ENCODE measurements at regions not wholly inside any gene's neighbourhood (a gene's known extent, or its start where the extent isn't known, plus 50 kb on each side); places are given as distances from the start of the nearest gene placed in this dataset.

- no peaks in the 10 kb centered on the region for H3K4me1 Mint-ChIP-seq
- H3K36me3 Mint-ChIP-seq, result no peaks in the 10 kb centered on the region
- H3K27me3 Mint-ChIP-seq (ENCODE audit: low read depth in 3 of 3), result peaks cover 2 to 6% (median 5%) of the 10 kb centered on the region in 3 donors
- no peaks in the 10 kb centered on the region for H3K9me3 Mint-ChIP-seq
- no peak for DNase-seq
- no peak overlapping the region for H3K27ac Mint-ChIP-seq
- no peak overlapping the region for H3K4me3 Mint-ChIP-seq
Observed at GRCh38 chr1:175861626-175862367, 118.4 kb upstream of the TNR start.

DNA sequence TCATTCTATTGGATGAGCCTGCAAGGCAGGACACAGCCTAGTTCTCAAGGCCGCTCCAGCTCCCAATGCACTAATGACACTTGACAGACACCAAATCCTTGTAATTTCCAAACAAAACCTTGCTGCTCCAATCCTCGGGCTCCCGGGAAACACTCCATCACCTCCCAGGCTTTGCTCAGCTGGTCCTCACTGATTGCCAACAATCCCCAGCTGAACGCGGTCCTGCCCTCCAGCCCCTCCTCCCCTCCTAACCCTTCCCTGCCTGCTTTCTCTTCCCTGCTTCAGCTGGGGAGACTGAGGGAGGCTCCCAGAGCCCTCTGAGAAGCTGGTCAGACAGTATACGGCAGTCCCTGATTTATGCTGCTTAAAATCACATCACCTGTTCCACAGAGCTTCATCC is 114.4 kb upstream of the TNR start:
- H3K4me3 Mint-ChIP-seq, result no peak overlapping the region
- no peaks in the 10 kb centered on the region for H3K4me1 Mint-ChIP-seq
- no peaks in the 10 kb centered on the region for H3K9me3 Mint-ChIP-seq
- H3K27ac Mint-ChIP-seq, result no peak overlapping the region
- H3K27me3 Mint-ChIP-seq (ENCODE audit: low read depth in 3 of 3), result peaks cover 1 to 10% (median 2%) of the 10 kb centered on the region in 3 donors
- no peak for DNase-seq
- no peaks in the 10 kb centered on the region for H3K36me3 Mint-ChIP-seq

DNA sequence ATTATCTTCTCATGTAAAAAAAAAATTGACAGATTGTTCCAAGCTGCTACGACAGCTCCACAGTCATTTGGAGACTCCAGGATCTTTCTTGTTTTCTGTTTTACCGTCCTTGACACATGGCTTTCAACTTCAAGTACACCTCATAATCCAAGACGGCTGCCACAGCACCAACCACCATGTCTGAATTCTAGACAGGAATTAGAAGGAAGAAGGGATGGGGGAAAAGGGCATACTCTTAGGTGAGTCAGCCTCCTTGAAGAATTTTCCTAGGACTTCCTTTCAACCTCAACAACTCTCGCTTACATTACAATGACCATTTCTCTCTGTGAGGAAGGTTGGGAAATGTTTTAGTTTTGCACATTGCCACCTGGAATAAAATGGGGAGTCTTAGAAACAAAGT is 110.3 kb upstream of the TNR start:
- Mint-ChIP-seq H3K4me3 (no peak overlapping the region), H3K4me1 (no peaks in the 10 kb centered on the region), H3K27ac (no peak overlapping the region), H3K27me3 (ENCODE audit: low read depth in 3 of 3) (peaks cover 1 to 11% (median 5%) of the 10 kb centered on the region in 3 donors), H3K36me3 (no peaks in the 10 kb centered on the region), H3K9me3 (no peaks in the 10 kb centered on the region)
- DNase-seq, result no peak

- Mint-ChIP-seq H3K27me3 (ENCODE audit: low read depth in 3 of 3) (peaks cover 3 to 14% (median 3%) of the 10 kb centered on the region in 3 donors), H3K4me3 (no peak overlapping the region), H3K36me3 (no peaks in the 10 kb centered on the region), H3K4me1 (no peaks in the 10 kb centered on the region), H3K9me3 (no peaks in the 10 kb centered on the region), H3K27ac (no peak overlapping the region)
- DNase-seq, result no peak
Observed at GRCh38 chr1:175851749-175852148, 108.4 kb upstream of the TNR start.

DNA sequence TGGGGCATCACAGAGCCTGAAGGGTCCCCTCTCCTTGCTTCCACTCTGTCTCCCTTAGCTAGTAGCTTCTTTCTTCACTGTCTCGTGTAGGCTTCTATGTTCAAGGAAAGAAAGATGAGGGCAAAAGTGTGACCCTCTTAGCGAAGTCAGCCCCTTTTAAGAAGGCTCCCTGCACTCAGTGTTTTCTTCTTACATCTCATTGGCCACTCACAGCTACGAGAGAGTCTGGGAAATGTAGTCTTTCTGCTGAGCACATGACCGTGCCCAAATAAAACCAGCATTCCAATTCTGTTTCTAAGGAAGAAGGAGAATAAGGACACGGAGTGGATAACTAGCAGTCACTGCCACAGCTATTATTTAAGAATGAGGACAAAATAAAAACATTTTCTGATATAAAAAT is 104.9 kb upstream of the TNR start:
- no peaks in the 10 kb centered on the region for H3K9me3 Mint-ChIP-seq
- H3K4me1 Mint-ChIP-seq, result no peaks in the 10 kb centered on the region
- H3K4me3 Mint-ChIP-seq, result no peak overlapping the region
- DNase-seq, result no peak
- H3K36me3 Mint-ChIP-seq, result no peaks in the 10 kb centered on the region
- H3K27me3 Mint-ChIP-seq (ENCODE audit: low read depth in 3 of 3), result peaks cover 3 to 11% (median 8%) of the 10 kb centered on the region in 3 donors
- H3K27ac Mint-ChIP-seq, result no peak overlapping the region

DNA sequence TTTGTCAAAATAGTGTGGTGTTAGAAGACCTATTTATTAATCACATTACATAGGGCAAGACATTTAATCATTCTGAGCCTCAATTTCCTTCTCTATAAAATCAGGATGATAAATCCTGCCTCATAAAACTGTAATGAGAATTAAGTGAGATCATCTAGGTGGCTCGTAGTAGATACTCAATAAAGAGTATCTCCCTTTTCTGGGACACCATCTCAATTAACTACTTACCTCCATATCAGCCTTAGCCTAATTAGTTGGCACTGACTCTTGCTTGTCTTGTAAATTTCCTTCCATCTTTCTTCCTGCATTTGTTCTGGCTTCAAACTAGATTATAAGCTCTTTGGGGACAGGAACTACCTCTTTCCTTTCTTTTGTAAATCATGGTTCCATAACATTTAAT is 102.6 kb upstream of the TNR start:
- H3K4me1 Mint-ChIP-seq, result no peaks in the 10 kb centered on the region
- H3K27me3 Mint-ChIP-seq (ENCODE audit: low read depth in 3 of 3), result peaks cover 3 to 9% (median 8%) of the 10 kb centered on the region in 3 donors
- no peaks in the 10 kb centered on the region for H3K36me3 Mint-ChIP-seq

DNA sequence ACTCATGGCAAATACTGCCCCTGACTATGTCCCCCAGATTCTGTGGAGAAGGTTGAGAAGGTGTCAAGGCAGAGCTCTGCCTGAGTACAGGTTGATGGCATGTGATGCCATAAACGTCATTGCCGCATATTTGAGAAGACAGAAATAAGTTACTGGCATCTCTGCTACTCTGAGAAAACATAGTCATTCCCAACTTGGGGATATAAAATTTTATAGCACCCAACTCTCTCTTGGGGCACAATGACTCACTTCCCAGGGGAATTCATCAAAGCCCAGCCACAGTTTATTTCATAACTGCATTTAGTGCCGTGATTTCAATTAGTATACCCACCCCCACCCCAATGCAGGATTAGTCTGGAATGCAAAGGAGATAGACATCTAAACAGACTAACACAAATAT is 101.9 kb upstream of the TNR start:
- no peak overlapping the region for H3K27ac Mint-ChIP-seq
- no peaks in the 10 kb centered on the region for H3K4me1 Mint-ChIP-seq
- H3K9me3 Mint-ChIP-seq, result no peaks in the 10 kb centered on the region
- no peaks in the 10 kb centered on the region for H3K36me3 Mint-ChIP-seq
- no peak overlapping the region for H3K4me3 Mint-ChIP-seq
- no peak for DNase-seq
- peaks cover 3 to 10% (median 8%) of the 10 kb centered on the region in 3 donors for H3K27me3 Mint-ChIP-seq (ENCODE audit: low read depth in 3 of 3)

More for the DNA sequence above, 102.6 kb upstream of the TNR start:
- DNase-seq, result no peak
- no peak overlapping the region for H3K4me3 Mint-ChIP-seq
- no peak overlapping the region for H3K27ac Mint-ChIP-seq
- no peaks in the 10 kb centered on the region for H3K9me3 Mint-ChIP-seq

GRCh38 chr1:175844877-175845276 is 101.5 kb upstream of the TNR start:
- Mint-ChIP-seq H3K27me3 (ENCODE audit: low read depth in 3 of 3) (peaks cover 6 to 10% (median 8%) of the 10 kb centered on the region in 3 donors), H3K4me3 (no peak overlapping the region), H3K4me1 (no peaks in the 10 kb centered on the region), H3K9me3 (no peaks in the 10 kb centered on the region), H3K27ac (no peak overlapping the region), H3K36me3 (no peaks in the 10 kb centered on the region)
- DNase-seq, result no peak

DNA sequence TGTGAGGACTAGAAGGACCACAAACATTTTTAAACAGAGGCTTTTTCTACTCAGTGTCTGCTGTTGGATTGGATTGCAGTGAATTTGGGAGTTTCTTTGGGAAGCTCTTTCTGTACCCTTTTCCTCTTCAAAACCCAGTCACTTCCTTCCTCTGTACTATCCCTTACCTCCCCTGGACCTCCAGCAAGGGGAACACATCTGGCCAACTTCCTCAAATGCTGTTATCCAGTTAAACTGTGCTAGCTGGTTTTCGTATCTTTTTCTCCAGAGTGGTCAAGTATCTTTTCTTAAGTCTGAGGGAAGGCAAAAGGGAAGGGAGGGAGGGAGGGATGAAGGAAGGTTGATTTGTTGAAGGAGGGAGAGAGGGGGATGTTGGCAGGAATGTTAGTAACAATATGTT is 99.2 kb upstream of the TNR start:
- no peaks in the 10 kb centered on the region for H3K9me3 Mint-ChIP-seq
- DNase-seq, result no peak
- no peak overlapping the region for H3K4me3 Mint-ChIP-seq
- no peak overlapping the region for H3K27ac Mint-ChIP-seq
- peaks cover 2 to 8% (median 7%) of the 10 kb centered on the region in 3 donors for H3K27me3 Mint-ChIP-seq (ENCODE audit: low read depth in 3 of 3)
- H3K36me3 Mint-ChIP-seq, result no peaks in the 10 kb centered on the region
- H3K4me1 Mint-ChIP-seq, result no peaks in the 10 kb centered on the region

DNA sequence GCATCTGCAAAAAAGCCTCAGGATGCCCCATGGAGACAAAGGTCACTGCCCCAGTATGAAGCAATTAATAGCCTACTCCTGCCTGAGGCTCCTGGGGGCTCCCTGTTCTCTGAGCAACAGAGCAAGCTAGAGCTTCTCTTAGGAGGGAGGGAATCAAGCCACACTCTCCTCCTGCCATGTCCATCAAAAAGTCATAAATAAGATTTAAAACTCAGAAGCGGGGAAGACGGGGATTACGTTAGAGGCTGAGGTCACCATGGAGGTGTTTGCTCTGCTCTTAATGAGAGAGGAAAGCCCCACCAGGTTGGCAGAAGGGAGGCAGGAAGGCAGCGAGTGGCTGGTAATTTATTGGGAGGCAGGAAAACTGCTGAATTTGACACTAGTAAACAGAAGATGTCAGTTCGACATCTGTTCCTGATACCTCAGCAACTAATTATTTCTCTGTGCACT is 98.4 kb upstream of the TNR start:
- H3K27ac Mint-ChIP-seq, result no peak overlapping the region
- peaks cover 2 to 7% (median 5%) of the 10 kb centered on the region in 3 donors for H3K27me3 Mint-ChIP-seq (ENCODE audit: low read depth in 3 of 3)

GRCh38 chr1:175840787-175841186 is 97.4 kb upstream of the TNR start:
- H3K36me3 Mint-ChIP-seq, result no peaks in the 10 kb centered on the region
- no peaks in the 10 kb centered on the region for H3K4me1 Mint-ChIP-seq
- no peak for DNase-seq
- H3K27ac Mint-ChIP-seq, result no peak overlapping the region
- peaks cover 4 to 7% (median 5%) of the 10 kb centered on the region in 3 donors for H3K27me3 Mint-ChIP-seq (ENCODE audit: low read depth in 3 of 3)
- H3K4me3 Mint-ChIP-seq, result no peak overlapping the region
- H3K9me3 Mint-ChIP-seq, result no peaks in the 10 kb centered on the region

More for the DNA sequence above, 98.4 kb upstream of the TNR start:
- H3K4me1 Mint-ChIP-seq, result no peaks in the 10 kb centered on the region
- no peak for DNase-seq
- no peak overlapping the region for H3K4me3 Mint-ChIP-seq
- no peaks in the 10 kb centered on the region for H3K9me3 Mint-ChIP-seq
- H3K36me3 Mint-ChIP-seq, result no peaks in the 10 kb centered on the region

DNA sequence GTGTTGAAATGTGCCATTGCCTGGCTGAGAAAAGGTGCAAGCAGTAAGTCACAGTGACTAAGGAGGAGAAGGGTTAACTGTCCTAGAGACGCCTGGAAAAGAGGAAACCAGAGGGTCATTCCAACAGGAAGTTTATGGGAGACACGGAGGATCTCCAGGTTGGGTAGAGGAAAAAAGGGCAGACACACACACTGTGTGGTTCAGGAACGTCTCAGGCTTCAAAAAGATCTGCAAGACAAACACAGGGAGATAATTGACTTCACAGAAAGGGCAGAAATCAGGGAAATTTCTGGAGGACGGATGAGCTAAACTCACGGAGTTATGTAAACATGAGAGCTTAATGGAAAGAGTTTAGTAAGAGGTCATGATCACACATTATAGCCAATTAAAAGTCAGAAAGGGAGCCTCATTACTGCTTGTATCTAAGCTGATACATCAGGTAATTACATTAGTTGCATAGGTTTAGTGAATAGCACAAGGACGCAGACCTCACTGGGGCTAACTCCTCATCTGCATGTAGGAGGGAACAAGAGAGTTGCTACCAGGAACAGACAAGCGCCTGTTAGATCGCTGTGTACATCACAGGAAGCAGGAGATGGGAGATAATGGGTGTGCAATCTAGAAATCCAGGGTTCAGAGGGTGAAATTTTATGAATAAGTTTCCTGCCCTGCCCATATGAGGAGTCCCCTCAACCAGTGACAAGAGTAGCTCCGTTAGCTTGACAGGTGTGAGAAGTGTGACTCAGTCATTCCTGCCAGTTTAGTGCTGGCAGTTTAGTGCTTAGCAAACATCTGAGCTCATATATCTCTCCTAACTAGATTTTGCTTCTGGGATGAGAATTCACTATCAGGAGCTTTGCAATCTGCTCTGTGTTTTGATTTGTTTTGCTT is 96.6 kb upstream of the TNR start:
- no peak overlapping the region for H3K27ac Mint-ChIP-seq
- H3K9me3 Mint-ChIP-seq, result no peaks in the 10 kb centered on the region
- H3K36me3 Mint-ChIP-seq, result no peaks in the 10 kb centered on the region
- no peak overlapping the region for H3K4me3 Mint-ChIP-seq
- DNase-seq, result no peak
- no peaks in the 10 kb centered on the region for H3K4me1 Mint-ChIP-seq
- H3K27me3 Mint-ChIP-seq (ENCODE audit: low read depth in 3 of 3), result peaks cover 4% of the 10 kb centered on the region in 3 donors

DNA sequence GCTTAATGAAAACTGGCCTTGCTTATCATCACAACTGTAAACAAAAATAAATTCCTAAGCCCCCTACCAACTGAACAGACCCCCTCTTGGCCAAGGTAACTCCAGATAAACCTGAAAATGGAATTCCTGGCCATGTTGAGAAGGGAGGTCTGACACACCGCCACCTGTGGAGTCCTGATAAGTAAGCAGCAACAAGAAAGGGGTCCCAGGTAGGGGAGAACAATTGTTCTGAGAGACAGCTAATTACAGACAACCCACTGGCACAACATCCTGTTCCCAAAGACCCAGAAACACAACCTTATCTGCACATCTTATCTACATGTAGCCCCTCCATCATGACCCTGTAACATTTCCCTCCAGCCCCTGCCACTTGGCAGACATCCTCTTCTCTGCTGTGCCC is 91.2 kb upstream of the TNR start:
- no peak for DNase-seq
- H3K9me3 Mint-ChIP-seq, result no peaks in the 10 kb centered on the region
- peaks cover 3 to 5% (median 4%) of the 10 kb centered on the region in 3 donors for H3K27me3 Mint-ChIP-seq (ENCODE audit: low read depth in 3 of 3)
- no peak overlapping the region for H3K4me3 Mint-ChIP-seq
- H3K27ac Mint-ChIP-seq, result no peak overlapping the region
- peaks cover 0 to 3% (median 0%) of the 10 kb centered on the region in 3 donors for H3K36me3 Mint-ChIP-seq
- H3K4me1 Mint-ChIP-seq, result no peaks in the 10 kb centered on the region

DNA sequence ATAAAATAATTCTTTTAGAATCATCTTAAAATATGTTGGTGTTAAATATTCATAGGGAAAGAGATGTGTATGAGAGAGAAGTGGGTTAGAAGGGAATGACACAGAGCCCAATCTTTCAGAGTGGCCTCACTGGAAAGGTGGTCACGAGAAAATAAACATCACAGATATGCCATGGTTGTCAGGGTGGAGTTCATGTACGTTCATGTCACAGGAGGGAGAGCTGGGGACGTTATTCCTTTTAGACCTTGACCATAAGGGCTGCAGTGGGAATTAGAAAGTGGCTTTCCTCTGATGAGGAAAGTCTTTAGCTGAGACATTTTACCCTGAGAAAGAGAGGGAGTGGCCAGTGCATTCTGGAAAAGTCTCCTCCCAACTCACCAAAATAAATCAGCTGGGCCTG is 90.6 kb upstream of the TNR start:
- H3K4me3 Mint-ChIP-seq, result no peak overlapping the region
- H3K27me3 Mint-ChIP-seq (ENCODE audit: low read depth in 3 of 3), result peaks cover 4 to 7% (median 4%) of the 10 kb centered on the region in 3 donors
- no peak for DNase-seq
- H3K27ac Mint-ChIP-seq, result no peak overlapping the region
- H3K4me1 Mint-ChIP-seq, result no peaks in the 10 kb centered on the region
- H3K9me3 Mint-ChIP-seq, result no peaks in the 10 kb centered on the region
- peaks cover 0 to 3% (median 0%) of the 10 kb centered on the region in 3 donors for H3K36me3 Mint-ChIP-seq
